ENCODE measurements at regions not wholly inside any gene's neighbourhood (a gene's known extent, or its start where the extent isn't known, plus 50 kb on each side); places are given as distances from the start of the nearest gene placed in this dataset.

DNA sequence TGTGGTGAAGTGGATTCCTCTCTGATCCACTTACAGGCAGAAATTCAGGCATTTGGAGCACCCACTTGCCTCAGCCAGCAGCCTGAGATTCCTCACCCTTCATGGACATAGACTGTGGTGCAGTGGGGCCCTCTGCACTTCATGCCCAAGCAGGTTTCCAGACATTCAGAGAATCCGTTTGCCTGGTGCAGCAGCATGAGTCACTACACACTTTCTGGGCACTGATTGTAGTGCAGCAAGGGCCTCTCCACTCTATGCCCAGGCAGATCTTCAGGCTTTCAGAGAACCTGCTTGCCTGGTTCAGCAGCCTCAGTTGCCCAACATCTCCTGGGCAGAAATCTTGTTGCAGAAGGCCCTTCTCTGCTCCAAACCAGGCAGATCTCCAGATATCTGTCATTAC lies 920.9 kb downstream of the SLITRK5 start:
- TF ChIP-seq, protein P1, sequence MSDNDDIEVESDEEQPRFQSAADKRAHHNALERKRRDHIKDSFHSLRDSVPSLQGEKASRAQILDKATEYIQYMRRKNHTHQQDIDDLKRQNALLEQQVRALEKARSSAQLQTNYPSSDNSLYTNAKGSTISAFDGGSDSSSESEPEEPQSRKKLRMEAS (IDR thresholded peaks at IDR 0.05): no peak
- TF ChIP-seq SP1 (IDR thresholded peaks at IDR 0.05): no peak
- TF ChIP-seq HNF4A (conservative IDR thresholded peaks at IDR 0.05): no peak
- no peak for TF ChIP-seq FOXA1 (IDR thresholded peaks at IDR 0.05)
- no peak for TF ChIP-seq HNF4G (IDR thresholded peaks at IDR 0.05)
- TF ChIP-seq, protein P2, sequence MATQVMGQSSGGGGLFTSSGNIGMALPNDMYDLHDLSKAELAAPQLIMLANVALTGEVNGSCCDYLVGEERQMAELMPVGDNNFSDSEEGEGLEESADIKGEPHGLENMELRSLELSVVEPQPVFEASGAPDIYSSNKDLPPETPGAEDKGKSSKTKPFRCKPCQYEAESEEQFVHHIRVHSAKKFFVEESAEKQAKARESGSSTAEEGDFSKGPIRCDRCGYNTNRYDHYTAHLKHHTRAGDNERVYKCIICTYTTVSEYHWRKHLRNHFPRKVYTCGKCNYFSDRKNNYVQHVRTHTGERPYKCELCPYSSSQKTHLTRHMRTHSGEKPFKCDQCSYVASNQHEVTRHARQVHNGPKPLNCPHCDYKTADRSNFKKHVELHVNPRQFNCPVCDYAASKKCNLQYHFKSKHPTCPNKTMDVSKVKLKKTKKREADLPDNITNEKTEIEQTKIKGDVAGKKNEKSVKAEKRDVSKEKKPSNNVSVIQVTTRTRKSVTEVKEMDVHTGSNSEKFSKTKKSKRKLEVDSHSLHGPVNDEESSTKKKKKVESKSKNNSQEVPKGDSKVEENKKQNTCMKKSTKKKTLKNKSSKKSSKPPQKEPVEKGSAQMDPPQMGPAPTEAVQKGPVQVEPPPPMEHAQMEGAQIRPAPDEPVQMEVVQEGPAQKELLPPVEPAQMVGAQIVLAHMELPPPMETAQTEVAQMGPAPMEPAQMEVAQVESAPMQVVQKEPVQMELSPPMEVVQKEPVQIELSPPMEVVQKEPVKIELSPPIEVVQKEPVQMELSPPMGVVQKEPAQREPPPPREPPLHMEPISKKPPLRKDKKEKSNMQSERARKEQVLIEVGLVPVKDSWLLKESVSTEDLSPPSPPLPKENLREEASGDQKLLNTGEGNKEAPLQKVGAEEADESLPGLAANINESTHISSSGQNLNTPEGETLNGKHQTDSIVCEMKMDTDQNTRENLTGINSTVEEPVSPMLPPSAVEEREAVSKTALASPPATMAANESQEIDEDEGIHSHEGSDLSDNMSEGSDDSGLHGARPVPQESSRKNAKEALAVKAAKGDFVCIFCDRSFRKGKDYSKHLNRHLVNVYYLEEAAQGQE (IDR thresholded peaks at IDR 0.05): no peak
- TF ChIP-seq NR2F2 (IDR thresholded peaks at IDR 0.05): no peak
- Histone ChIP-seq H3K27ac (ENCODE audit: low read depth in 1 of 2, low read length in 2 of 2) (no peak overlapping the region), H3K9ac (ENCODE audit: low read depth in 1 of 2, low read length in 2 of 2) (no peak overlapping the region), H3K36me3 (ENCODE audit: control insufficient read depth in 4 of 4, insufficient read depth in 3 of 4, low read depth in 1 of 4, low read length in 3 of 4) (no peaks in the 10 kb centered on the region), H3K4me1 (ENCODE audit: control insufficient read depth in 4 of 4, insufficient read depth in 4 of 4, low read length in 3 of 4) (no peaks in the 10 kb centered on the region), H3K27me3 (ENCODE audit: control insufficient read depth in 4 of 4, insufficient read depth in 4 of 4, low read length in 3 of 4) (no peaks in the 10 kb centered on the region), H3K4me3 (ENCODE audit: low read depth in 1 of 3, low read length in 3 of 3) (no peak overlapping the region), H3K9me3 (ENCODE audit: control insufficient read depth in 4 of 4, low read length in 3 of 4) (peaks cover 0 to 7% (median 0%) of the 10 kb centered on the region in 4 donors)
- DNase-seq (ENCODE audit: low spot score): no peak
- WGBS: 69% methylated on average over 1 of the region's 1 CpG

DNA sequence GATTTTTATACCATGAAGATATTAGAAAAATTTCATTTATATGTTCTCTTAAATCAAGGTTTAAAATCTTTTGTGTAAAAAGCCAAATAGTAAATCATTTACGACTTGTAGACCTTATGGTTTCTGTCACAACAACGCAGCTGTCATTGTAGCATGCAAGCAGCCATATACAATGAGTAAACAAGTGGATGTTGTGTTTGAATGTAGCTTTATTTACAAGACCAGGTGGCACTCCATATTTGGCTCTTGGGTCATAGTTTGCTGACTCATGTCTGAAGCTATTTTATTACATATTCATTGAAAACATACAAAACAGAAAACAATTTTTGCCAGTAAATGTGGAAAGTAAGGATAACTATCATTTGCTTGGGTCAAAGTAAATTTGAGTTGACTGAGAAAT lies 930.8 kb downstream of the SLITRK5 start:
- no peaks in the 10 kb centered on the region for H3K36me3 ChIP-seq (ENCODE audit: control insufficient read depth in 4 of 4, insufficient read depth in 3 of 4, low read depth in 1 of 4, low read length in 3 of 4)
- 59% methylated on average over 2 of the region's 2 CpGs for WGBS
- no peaks in the 10 kb centered on the region for H3K9me3 ChIP-seq (ENCODE audit: control insufficient read depth in 4 of 4, low read length in 3 of 4)
- DNase-seq (ENCODE audit: low spot score): no peak
- no peaks in the 10 kb centered on the region for H3K27me3 ChIP-seq (ENCODE audit: control insufficient read depth in 4 of 4, insufficient read depth in 4 of 4, low read length in 3 of 4)
- H3K27ac ChIP-seq (ENCODE audit: low read depth in 1 of 2, low read length in 2 of 2): no peak overlapping the region
- TF ChIP-seq, protein P1 (IDR thresholded peaks at IDR 0.05): no peak
- no peak for TF ChIP-seq JUND (IDR thresholded peaks at IDR 0.05)
- TF ChIP-seq, protein P2 (IDR thresholded peaks at IDR 0.05): no peak
- no peaks in the 10 kb centered on the region for H3K4me1 ChIP-seq (ENCODE audit: control insufficient read depth in 4 of 4, insufficient read depth in 4 of 4, low read length in 3 of 4)
- no peak overlapping the region for H3K4me3 ChIP-seq (ENCODE audit: low read depth in 1 of 3, low read length in 3 of 3)
- H3K9ac ChIP-seq (ENCODE audit: low read depth in 1 of 2, low read length in 2 of 2): no peak overlapping the region

Data from liver (tissue), 7 donors.